SJCRH30 (cell line): ENCODE measurements at regions not wholly inside any gene's neighbourhood (a gene's known extent, or its start where the extent isn't known, plus 50 kb on each side); places are given as distances from the start of the nearest gene placed in this dataset.
A peak's percentile ranks its signal among the peaks of the same experiment; 100 is the strongest.

Experiments
- DNase-seq, 2 experiments: peaks; one replicate each; pipeline ENCODE4 v3.0.0-alpha.2; 2015 to 2020
- H3K27ac ChIP-seq: fragments of 250-450 bp; sonication (Bioruptor Pico); 2 replicates; pipeline ENCODE4 v1.5.1; 2020; ENCODE audit warnings: mild to moderate bottlenecking, moderate library complexity
- H3K27me3 ChIP-seq: fragments of 250-450 bp; sonication (Bioruptor Pico); 2 replicates; pipeline ENCODE4 v1.5.1; 2020; ENCODE audit warnings: mild to moderate bottlenecking, moderate library complexity
- H3K36me3 ChIP-seq: fragments of 250-450 bp; sonication (Bioruptor Pico); 2 replicates; pipeline ENCODE4 v1.5.1; 2020; ENCODE audit warnings: mild to moderate bottlenecking, moderate library complexity
- H3K4me1 ChIP-seq: fragments of 250-450 bp; sonication (Bioruptor Pico); 2 replicates; pipeline ENCODE4 v1.5.1; 2020; ENCODE audit warnings: mild to moderate bottlenecking, moderate library complexity
- H3K4me3 ChIP-seq: fragments of 250-450 bp; sonication (Bioruptor Pico); 2 replicates; pipeline ENCODE4 v1.5.1; 2020; ENCODE audit warnings: mild to moderate bottlenecking, moderate library complexity
- H3K9me3 ChIP-seq: fragments of 250-450 bp; sonication (Bioruptor Pico); replicated peaks from 2 replicates; pipeline ENCODE4 v1.5.1; 2020; ENCODE audit warnings: mild to moderate bottlenecking, moderate library complexity

DNA sequence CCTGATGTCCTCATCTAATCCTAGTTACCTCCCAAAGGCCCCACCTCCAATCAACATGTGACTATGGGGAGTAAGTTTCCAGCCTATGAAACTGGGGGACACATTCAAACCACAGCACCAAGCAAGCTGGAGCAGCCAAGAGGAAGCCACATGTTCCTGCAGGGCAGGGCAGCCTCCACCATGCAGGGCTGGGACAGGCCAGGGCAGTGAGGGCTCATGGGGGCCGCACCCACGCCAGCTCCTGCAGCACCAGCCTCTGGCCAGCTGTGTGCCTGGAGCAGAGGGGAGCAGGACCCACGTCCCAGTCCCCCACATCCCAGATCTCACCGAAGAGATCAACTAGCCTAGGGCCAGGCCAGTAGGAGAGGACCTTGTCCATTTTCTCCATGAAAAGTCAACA lies 85.9 kb upstream of the INSIG1 start:
- no peak overlapping the region for H3K4me3 ChIP-seq
- no peak for DNase-seq
- no peak overlapping the region for H3K27ac ChIP-seq
- no peaks in the 10 kb centered on the region for H3K36me3 ChIP-seq
- no peaks in the 10 kb centered on the region for H3K9me3 ChIP-seq
- H3K4me1 ChIP-seq, result peaks cover 24% of the 10 kb centered on the region
- no peaks in the 10 kb centered on the region for H3K27me3 ChIP-seq

GRCh38 chr7:155212301-155213015 lies 85.2 kb upstream of the INSIG1 start:
- H3K36me3 ChIP-seq, result no peaks in the 10 kb centered on the region
- no peak overlapping the region for H3K4me3 ChIP-seq
- no peak for DNase-seq
- no peaks in the 10 kb centered on the region for H3K27me3 ChIP-seq
- H3K27ac ChIP-seq, result no peak overlapping the region; the same call in 1 of the 2 replicates
- H3K9me3 ChIP-seq, result no peaks in the 10 kb centered on the region
- peaks cover 24% of the 10 kb centered on the region for H3K4me1 ChIP-seq

- peak overlapping the region; percentile 50 for H3K4me3 ChIP-seq
- DNase-seq, result peak; percentile 56 to 59
- H3K36me3 ChIP-seq, result no peaks in the 10 kb centered on the region
- H3K4me1 ChIP-seq, result peaks cover 28% of the 10 kb centered on the region
- H3K27me3 ChIP-seq, result no peaks in the 10 kb centered on the region
- H3K9me3 ChIP-seq, result no peaks in the 10 kb centered on the region
- peak overlapping the region; percentile 42 for H3K27ac ChIP-seq
Measured at GRCh38 chr7:155213385-155213784, 84.3 kb upstream of the INSIG1 start.

DNA sequence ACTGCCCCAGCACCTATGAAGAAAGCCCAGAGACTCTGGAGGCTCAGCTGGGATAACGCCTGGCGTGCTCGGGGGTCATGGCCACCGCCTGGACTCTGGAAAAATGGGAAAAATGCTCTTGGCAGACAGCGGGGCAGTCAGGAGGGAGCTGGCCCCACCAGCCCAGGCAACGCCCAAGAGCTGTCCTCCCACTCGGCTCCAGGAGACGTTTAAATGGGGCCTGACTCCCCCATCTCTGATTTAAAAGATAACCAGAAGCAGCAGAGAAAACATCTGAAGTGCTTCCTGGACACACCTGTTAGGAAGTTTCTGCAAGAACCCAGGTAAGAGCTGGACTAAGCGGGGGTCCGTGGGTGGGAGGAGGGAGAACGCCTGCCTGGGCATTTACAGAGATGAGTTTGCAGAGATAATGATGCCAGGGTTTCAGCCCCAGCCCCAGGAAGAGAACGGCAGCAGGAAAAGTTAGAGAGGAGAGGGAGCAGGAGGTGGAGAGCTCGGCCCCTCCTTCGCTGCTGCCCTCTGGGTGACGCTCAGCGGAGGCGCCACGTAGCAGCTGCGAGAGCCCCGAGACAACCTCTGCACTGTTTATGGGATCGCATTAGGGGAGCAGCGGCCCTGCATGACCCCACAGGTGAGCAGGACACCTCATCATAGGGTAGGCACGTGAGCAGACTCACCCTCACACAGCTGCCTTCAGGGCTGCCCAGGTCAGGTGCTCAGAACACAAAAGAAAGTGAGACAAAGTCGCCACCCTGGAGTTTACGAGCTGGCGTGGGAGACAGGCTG lies 83.5 kb upstream of the INSIG1 start:
- peak overlapping the region; percentile 50 for H3K4me3 ChIP-seq
- no peaks in the 10 kb centered on the region for H3K9me3 ChIP-seq
- H3K27me3 ChIP-seq, result no peaks in the 10 kb centered on the region
- peak; percentile 64 to 72 for DNase-seq
- H3K27ac ChIP-seq, result peak overlapping the region; percentile 42
- peaks cover 29% of the 10 kb centered on the region for H3K4me1 ChIP-seq
- H3K36me3 ChIP-seq, result no peaks in the 10 kb centered on the region

DNA sequence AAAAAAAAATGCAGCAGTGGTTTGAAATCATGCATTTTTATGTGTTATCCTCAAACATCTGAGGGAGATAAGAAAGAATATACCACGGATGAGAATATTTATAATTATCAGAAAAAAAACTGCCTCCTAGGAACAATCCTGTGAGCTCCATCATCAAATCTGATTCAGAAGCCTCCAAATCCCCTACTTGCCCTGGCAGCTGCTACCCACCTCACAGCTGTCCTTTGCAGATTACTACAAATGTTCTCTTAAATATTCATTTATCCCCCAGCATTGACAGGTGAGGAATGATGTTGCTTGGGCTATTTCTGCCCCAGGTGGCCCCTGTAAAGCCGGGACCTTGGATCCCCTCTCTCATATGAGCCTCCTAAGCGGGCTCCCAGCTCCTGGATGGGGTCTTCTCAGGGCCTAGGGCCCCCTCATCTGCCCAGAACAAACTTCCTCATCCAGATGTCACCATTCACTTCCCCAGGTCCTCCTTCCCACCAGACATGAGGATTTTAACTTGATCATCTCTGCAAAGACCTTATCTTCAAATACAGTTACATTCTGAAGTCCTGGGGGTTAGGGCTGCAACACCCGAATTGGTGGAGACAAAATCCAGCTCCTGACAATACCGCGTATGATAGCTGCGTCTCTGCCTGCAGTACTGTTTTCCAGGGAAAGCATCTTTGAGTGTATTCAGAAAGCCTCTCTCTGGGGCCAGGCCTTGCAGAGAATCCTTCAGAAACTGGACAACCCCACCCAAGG lies 81.9 kb upstream of the INSIG1 start:
- H3K4me3 ChIP-seq, result no peak overlapping the region
- H3K27ac ChIP-seq, result peak overlapping the region; percentile 42
- no peaks in the 10 kb centered on the region for H3K9me3 ChIP-seq
- H3K27me3 ChIP-seq, result no peaks in the 10 kb centered on the region
- peaks cover 29% of the 10 kb centered on the region for H3K4me1 ChIP-seq
- DNase-seq, result peak; percentile 34 to 61
- no peaks in the 10 kb centered on the region for H3K36me3 ChIP-seq

GRCh38 chr7:155216475-155217272 lies 81.0 kb upstream of the INSIG1 start:
- H3K9me3 ChIP-seq, result no peaks in the 10 kb centered on the region
- no peaks in the 10 kb centered on the region for H3K36me3 ChIP-seq
- H3K4me1 ChIP-seq, result peaks cover 29% of the 10 kb centered on the region
- no peak for DNase-seq
- H3K27ac ChIP-seq, result no peak overlapping the region
- no peaks in the 10 kb centered on the region for H3K27me3 ChIP-seq
- H3K4me3 ChIP-seq, result no peak overlapping the region

- H3K36me3 ChIP-seq, result no peaks in the 10 kb centered on the region
- H3K27ac ChIP-seq, result no peak overlapping the region
- H3K27me3 ChIP-seq, result no peaks in the 10 kb centered on the region
- H3K9me3 ChIP-seq, result no peaks in the 10 kb centered on the region
- DNase-seq, result no peak
- H3K4me3 ChIP-seq, result no peak overlapping the region
- H3K4me1 ChIP-seq, result peaks cover 29% of the 10 kb centered on the region
Measured at GRCh38 chr7:155217634-155218033, 80.0 kb upstream of the INSIG1 start.

DNA sequence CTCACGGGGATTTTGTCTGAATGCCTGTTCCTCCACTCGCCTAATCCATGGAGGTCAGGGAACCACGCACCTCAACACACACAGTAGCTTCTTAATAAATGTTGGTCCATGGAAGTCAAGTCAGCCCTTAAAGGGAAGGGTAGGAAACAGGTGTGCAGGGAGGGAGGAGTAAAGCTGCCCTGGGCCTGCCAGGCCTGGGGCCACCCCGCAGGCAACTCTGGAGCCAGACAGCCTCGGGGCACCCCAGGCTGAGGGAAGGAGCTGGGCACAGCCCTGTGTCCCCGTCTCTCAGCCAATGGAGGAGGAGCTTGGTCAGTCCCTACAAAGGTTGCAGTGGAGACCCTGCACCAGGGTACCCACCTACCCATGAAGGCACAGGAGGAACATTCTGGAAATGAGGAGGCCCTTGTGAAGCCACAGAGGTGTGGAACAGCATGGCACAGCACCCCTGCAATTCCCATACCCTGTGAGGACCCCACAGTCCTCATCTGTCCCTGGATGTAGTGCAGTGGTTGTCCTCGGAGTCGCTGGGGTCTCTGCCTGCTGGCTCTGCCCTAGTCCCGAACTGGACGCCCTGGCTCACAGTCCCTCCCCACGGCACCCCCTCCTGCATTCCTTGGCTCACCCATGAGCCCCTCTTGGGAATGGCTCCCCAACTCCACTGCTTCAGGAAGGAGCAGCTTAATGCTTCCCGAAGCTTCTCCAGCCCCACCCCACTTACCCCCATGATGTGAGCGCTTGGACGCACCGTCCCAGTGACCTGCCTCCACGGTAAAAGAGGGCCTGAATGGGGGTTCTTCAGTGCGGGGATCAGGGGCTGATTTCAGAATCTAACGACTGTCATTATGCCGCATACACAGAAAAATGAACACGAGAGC lies 79.2 kb upstream of the INSIG1 start:
- Histone ChIP-seq H3K4me3 (no peak overlapping the region), H3K27ac (no peak overlapping the region), H3K4me1 (peaks cover 21% of the 10 kb centered on the region), H3K9me3 (no peaks in the 10 kb centered on the region), H3K27me3 (no peaks in the 10 kb centered on the region), H3K36me3 (no peaks in the 10 kb centered on the region)
- no peak for DNase-seq

DNA sequence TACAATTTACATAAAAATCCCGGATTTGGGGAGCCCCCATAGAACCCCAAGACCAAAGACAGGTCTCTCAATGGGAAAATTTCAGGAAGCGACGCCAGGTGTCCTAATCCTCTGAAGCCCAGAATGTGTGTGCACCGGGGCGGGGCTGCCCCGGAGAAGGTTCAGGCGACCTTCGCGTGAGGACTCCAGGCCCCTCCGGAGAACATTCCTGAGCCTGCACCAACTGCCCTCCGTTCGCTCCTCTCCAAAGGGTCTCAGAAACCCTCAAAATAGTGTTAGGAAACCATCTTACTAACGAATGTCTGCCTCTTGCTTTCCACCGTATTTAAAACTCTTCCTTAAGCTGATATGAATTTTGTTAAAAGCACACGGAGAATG lies 78.5 kb upstream of the INSIG1 start:
- Histone ChIP-seq H3K27ac (no peak overlapping the region), H3K9me3 (no peaks in the 10 kb centered on the region), H3K4me3 (no peak overlapping the region), H3K36me3 (no peaks in the 10 kb centered on the region), H3K4me1 (peaks cover 19% of the 10 kb centered on the region), H3K27me3 (peaks cover 4% of the 10 kb centered on the region; the same call in 1 of the 2 replicates)
- no peak for DNase-seq

GRCh38 chr7:155219947-155220769 lies 77.5 kb upstream of the INSIG1 start:
- H3K36me3 ChIP-seq, result no peaks in the 10 kb centered on the region
- no peak for DNase-seq

DNA sequence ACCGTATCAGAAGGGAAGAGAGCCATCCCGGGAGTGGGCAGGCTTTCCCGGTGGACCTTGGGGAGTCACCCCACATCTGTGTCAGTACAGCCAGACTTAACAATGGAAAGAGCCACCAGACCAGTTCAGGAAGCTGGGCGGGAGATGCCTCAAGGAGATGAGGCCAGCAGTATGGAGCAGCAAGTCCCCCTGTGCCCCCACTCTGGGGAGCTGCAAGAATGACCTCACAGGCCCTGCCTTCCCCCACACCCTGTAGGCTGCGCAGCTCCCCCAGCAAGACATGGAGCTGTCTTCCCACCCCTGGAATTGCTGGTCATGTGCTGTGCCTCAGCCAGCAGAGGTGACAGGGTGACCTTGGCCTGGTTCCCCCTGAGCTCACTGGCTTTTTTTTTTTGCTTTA lies 76.8 kb upstream of the INSIG1 start:
- Histone ChIP-seq H3K27me3 (peaks cover 4% of the 10 kb centered on the region; the same call in 1 of the 2 replicates), H3K27ac (no peak overlapping the region), H3K36me3 (no peaks in the 10 kb centered on the region), H3K9me3 (no peaks in the 10 kb centered on the region), H3K4me3 (no peak overlapping the region), H3K4me1 (peaks cover 13% of the 10 kb centered on the region)
- DNase-seq, result no peak

More at GRCh38 chr7:155219947-155220769, 77.5 kb upstream of the INSIG1 start:
- no peak overlapping the region for H3K4me3 ChIP-seq
- H3K27me3 ChIP-seq, result peaks cover 4% of the 10 kb centered on the region; the same call in 1 of the 2 replicates
- peaks cover 19% of the 10 kb centered on the region for H3K4me1 ChIP-seq
- no peaks in the 10 kb centered on the region for H3K9me3 ChIP-seq
- no peak overlapping the region for H3K27ac ChIP-seq

GRCh38 chr7:155221547-155221946 lies 76.1 kb upstream of the INSIG1 start:
- no peak for DNase-seq
- H3K4me3 ChIP-seq, result no peak overlapping the region
- H3K9me3 ChIP-seq, result no peaks in the 10 kb centered on the region
- H3K27me3 ChIP-seq, result peaks cover 4% of the 10 kb centered on the region; the same call in 1 of the 2 replicates
- H3K27ac ChIP-seq, result no peak overlapping the region
- H3K36me3 ChIP-seq, result no peaks in the 10 kb centered on the region
- H3K4me1 ChIP-seq, result peaks cover 12% of the 10 kb centered on the region; the same call in 1 of the 2 replicates

DNA sequence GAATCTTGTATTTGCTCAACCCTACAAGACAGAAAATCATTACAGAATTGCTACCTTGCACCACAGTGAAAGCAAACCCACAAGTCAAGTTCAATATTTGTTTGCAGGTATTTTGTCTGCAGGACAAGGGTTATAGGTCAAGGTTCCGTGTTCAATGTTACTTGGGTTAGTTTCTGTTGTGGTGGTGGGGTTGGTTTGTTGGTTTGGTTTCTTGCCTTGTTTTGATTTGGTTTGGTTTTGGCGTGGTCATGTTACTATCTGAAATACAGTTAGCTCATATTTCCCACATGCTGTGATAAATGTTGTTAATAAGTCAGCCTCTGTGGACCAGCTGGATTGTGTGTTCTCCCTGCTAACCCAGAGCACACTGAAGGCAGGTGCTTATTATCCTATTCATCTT lies 75.6 kb upstream of the INSIG1 start:
- DNase-seq, result no peak
- Histone ChIP-seq H3K27ac (no peak overlapping the region), H3K4me3 (no peak overlapping the region), H3K36me3 (no peaks in the 10 kb centered on the region), H3K4me1 (peaks cover 12% of the 10 kb centered on the region; the same call in 1 of the 2 replicates), H3K27me3 (peaks cover 4% of the 10 kb centered on the region; the same call in 1 of the 2 replicates), H3K9me3 (no peaks in the 10 kb centered on the region)
